ENCODE measurements at regions not wholly inside any gene's neighbourhood (a gene's known extent, or its start where the extent isn't known, plus 50 kb on each side); places are given as distances from the start of the nearest gene placed in this dataset.

- FAIRE-seq = no peak
- WGBS (ENCODE audit: missing lambda C conversion rate) = 4% methylated on average over 4 of the region's 4 CpGs
Observed at GRCh38 chr10:90354914-90355313, 502.9 kb downstream of the HTR7 start.

GRCh38 chr10:90363799-90364483, 493.9 kb downstream of the HTR7 start:
- POLR2A ChIA-PET = no interaction called here
- Histone ChIP-seq H3K9me3 (no peaks in the 10 kb centered on the region), H3K4me3 (no peak overlapping the region), H3K4me1 (no peaks in the 10 kb centered on the region), H3K4me2 (no peak overlapping the region), H3K27ac (no peak overlapping the region)
- DNase-seq (ENCODE audit: low read depth in 1 of 2, low spot score in 1 of 2) (no peak), ATAC-seq (no peak), FAIRE-seq (no peak)
- 15% methylated on average over 4 of the region's 4 CpGs for WGBS (ENCODE audit: missing lambda C conversion rate)
- CTCF ChIA-PET = no interaction called here
- no peak for TF ChIP-seq EP300 (IDR thresholded peaks at IDR 0.05)
- TF ChIP-seq CHD2 (IDR thresholded peaks at IDR 0.05; ENCODE audit: low read length, partially characterized antibody) = no peak
- TF ChIP-seq ZNF302 (CRISPR knock-in tag; IDR thresholded peaks at IDR 0.05) = no peak
- no peak for TF ChIP-seq ZFP36 (IDR thresholded peaks at IDR 0.05; ENCODE audit: borderline replicate concordance, partially characterized antibody)
- no peak for TF ChIP-seq HOXA7 (CRISPR knock-in tag; IDR thresholded peaks at IDR 0.05)
- TF ChIP-seq JUNB (IDR thresholded peaks at IDR 0.05) = no peak
- no peak for TF ChIP-seq MAFK (IDR thresholded peaks at IDR 0.05; ENCODE audit: partially characterized antibody)
- TF ChIP-seq MAZ (IDR thresholded peaks at IDR 0.05; ENCODE audit: borderline replicate concordance, low read depth, low read length) = no peak
- TF ChIP-seq USF2 (IDR thresholded peaks at IDR 0.05) = no peak
- TF ChIP-seq REST (IDR thresholded peaks at IDR 0.05) = no peak

More at GRCh38 chr10:90354914-90355313, 502.9 kb downstream of the HTR7 start:
- ATAC-seq (no peak), DNase-seq (ENCODE audit: low read depth in 1 of 2, low spot score in 1 of 2) (no peak)
- Histone ChIP-seq H3K4me2 (no peak overlapping the region), H3K4me1 (no peaks in the 10 kb centered on the region), H3K4me3 (no peak overlapping the region), H3K9me3 (no peaks in the 10 kb centered on the region), H3K27ac (no peak overlapping the region)
- ChIA-PET POLR2A (no interaction called here), CTCF (interaction anchor here (2.3 kb wide), 1 partner anchor 19 kb away, joined by 5 read pairs; no protein-coding TSS in a partner anchor)
- TF ChIP-seq E2F6 (IDR thresholded peaks at IDR 0.05; ENCODE audit: borderline replicate concordance, low read depth) = no peak
- TF ChIP-seq RFX5 (IDR thresholded peaks at IDR 0.05) = no peak
- TF ChIP-seq JUN (IDR thresholded peaks at IDR 0.05) = no peak
- no peak for TF ChIP-seq ZSCAN20 (CRISPR knock-in tag; IDR thresholded peaks at IDR 0.05)
- TF ChIP-seq REST (IDR thresholded peaks at IDR 0.05) = no peak
- no peak for TF ChIP-seq CHD2 (IDR thresholded peaks at IDR 0.05; ENCODE audit: low read length, partially characterized antibody)
- TF ChIP-seq SREBF2 (IDR thresholded peaks at IDR 0.05) = no peak
- TF ChIP-seq MAZ (IDR thresholded peaks at IDR 0.05; ENCODE audit: borderline replicate concordance, low read depth, low read length) = no peak
- no peak for TF ChIP-seq NFE2L2 (conservative IDR thresholded peaks at IDR 0.05; ENCODE audit: low read length)
- no peak for TF ChIP-seq ESRRA (IDR thresholded peaks at IDR 0.05; ENCODE audit: borderline replicate concordance, low read length)
- TF ChIP-seq NR3C1 (IDR thresholded peaks at IDR 0.05) = no peak
- no peak for TF ChIP-seq KDM1A (IDR thresholded peaks at IDR 0.05; ENCODE audit: low read depth)
- no peak for TF ChIP-seq PHF8 (IDR thresholded peaks at IDR 0.05; ENCODE audit: borderline replicate concordance, low read depth)
- TF ChIP-seq SMC3 (IDR thresholded peaks at IDR 0.05) = no peak
- TF ChIP-seq FOSB (CRISPR knock-in tag; IDR thresholded peaks at IDR 0.05) = no peak
- no peak for TF ChIP-seq HES2 (IDR thresholded peaks at IDR 0.05)
- TF ChIP-seq ZFP36 (IDR thresholded peaks at IDR 0.05; ENCODE audit: borderline replicate concordance, partially characterized antibody) = no peak
- no peak for TF ChIP-seq HOXB13 (CRISPR knock-in tag; IDR thresholded peaks at IDR 0.05; ENCODE audit: low read depth)
- no peak for TF ChIP-seq USF2 (IDR thresholded peaks at IDR 0.05)
